ENCODE measurements at regions not wholly inside any gene's neighbourhood (a gene's known extent, or its start where the extent isn't known, plus 50 kb on each side); places are given as distances from the start of the nearest gene placed in this dataset.

DNA sequence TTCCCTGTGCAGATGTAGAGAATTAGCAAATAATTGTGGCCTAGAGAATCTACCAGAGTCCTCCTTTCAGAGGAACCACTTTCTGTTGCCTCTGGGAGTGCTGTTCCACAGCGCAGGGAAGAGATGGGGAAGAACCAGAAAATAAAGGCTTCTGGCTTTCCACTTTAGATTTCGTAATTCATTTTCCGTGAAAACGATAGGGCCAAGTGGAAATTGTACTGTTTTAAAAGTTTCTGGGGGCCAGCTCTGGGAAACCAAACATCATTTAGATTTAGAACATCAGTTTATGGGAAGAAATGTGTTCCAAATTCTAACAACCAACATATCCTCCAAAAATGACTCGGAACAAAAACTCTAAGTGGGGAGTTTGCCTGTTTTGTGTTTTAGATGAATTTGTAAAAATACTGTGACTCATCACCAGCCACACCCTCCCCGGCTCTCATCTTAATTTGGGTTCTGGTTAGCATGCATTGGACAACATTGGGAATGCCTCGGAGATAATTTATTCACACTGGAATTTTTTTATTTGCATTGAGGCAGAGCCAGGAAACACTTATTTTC, 65.2 kb upstream of the LNX1 start:
- ChIA-PET POLR2A (no interaction called here), CTCF (no interaction called here)
- no peaks in the 10 kb centered on the region for H3K36me3 Mint-ChIP-seq (ENCODE audit: low read depth)
- no peak overlapping the region for H3K27ac Mint-ChIP-seq
- H3K4me1 Mint-ChIP-seq = no peaks in the 10 kb centered on the region
- no peak overlapping the region for H3K4me3 Mint-ChIP-seq
- H3K9me3 Mint-ChIP-seq = no peaks in the 10 kb centered on the region
- no peaks in the 10 kb centered on the region for H3K27me3 Mint-ChIP-seq
- no peak for DNase-seq

DNA sequence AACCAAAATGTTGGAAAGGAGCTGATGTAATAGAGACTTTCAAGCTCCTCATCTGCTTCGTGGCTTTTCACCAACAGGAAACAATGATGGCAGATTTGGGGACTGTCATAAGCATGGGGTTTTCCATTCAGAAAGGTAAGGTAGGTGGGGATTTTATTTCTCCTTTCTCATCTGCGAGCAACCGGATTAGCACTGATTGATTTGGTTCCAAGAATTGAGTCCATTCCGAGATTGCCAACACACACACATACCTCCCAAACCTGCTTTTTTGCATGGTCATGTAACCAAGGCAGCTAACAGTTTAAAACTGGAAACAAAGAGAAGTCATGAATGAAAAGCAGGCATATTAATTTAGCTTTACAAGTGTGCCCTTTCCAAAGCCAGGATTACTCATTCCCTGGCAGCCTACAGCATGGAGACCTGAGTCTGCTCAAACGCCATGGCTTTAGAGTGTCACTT, 63.0 kb upstream of the LNX1 start:
- POLR2A ChIA-PET = no interaction called here
- CTCF ChIA-PET = no interaction called here
- Mint-ChIP-seq H3K27me3 (no peaks in the 10 kb centered on the region), H3K36me3 (ENCODE audit: low read depth) (no peaks in the 10 kb centered on the region), H3K4me1 (no peaks in the 10 kb centered on the region), H3K4me3 (no peak overlapping the region), H3K9me3 (no peaks in the 10 kb centered on the region), H3K27ac (no peak overlapping the region)
- DNase-seq = no peak

DNA sequence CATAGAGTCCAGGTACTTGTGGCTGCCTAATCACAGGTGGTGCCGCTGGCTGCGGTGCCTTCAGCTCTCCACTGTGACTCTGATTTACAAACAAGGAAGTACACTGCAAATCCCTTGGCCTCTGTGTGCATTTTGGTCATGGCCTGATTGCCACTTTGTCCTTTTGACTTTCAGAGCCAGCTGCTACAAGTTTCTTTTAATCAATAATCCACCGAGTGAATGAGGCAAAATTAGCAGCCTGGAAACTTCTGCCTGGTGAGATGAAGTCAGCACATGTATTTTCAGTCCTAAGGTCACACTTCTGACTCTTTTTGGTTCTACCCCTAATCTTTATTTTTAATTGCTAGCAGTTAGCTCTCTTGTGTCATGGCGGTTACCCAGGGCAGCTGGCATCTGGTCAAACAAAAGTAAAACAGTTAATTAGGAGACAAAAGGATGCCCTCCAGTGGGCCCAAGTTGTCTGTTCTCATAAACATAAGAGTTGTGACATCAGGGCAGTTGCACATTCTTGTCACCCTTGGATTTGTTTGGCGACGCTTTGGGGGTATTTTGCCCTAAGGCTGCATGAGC, 62.3 kb upstream of the LNX1 start:
- peaks cover 2% of the 10 kb centered on the region for H3K27me3 Mint-ChIP-seq
- H3K27ac Mint-ChIP-seq = no peak overlapping the region
- ChIA-PET CTCF (no interaction called here), POLR2A (no interaction called here)
- H3K4me3 Mint-ChIP-seq = no peak overlapping the region
- no peaks in the 10 kb centered on the region for H3K4me1 Mint-ChIP-seq
- no peak for DNase-seq
- no peaks in the 10 kb centered on the region for H3K36me3 Mint-ChIP-seq (ENCODE audit: low read depth)
- H3K9me3 Mint-ChIP-seq = no peaks in the 10 kb centered on the region

DNA sequence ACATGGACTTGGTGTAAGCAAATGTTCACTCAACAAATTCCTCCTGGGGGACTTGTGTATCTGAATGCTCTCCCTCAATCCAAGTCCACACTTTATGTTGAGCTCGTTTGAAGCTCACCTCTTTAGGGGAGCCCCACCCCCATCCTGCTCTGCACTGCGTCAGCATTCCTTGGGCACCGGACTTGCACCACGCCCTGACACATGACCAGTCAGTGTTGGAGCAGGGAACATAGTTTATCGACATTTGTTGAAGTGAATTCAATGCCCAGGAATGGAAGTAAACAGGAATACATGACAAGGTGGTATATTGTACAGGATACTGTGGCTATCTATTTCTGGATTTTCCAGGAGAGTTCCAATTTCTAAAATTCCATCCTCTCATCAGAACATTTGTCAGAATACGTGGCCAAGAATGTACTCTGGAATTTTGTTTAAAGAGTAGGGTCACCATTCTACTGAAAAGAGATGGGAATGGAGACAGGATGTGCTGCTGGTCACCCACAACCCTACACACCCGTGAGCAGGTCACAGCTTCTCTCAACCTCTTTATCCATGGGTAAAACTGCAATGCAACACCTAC, 60.0 kb upstream of the LNX1 start:
- Mint-ChIP-seq H3K9me3 (no peaks in the 10 kb centered on the region), H3K4me1 (no peaks in the 10 kb centered on the region), H3K27ac (no peak overlapping the region), H3K36me3 (ENCODE audit: low read depth) (no peaks in the 10 kb centered on the region), H3K27me3 (peaks cover 3% of the 10 kb centered on the region), H3K4me3 (no peak overlapping the region)
- DNase-seq = no peak
- CTCF ChIA-PET = no interaction called here
- POLR2A ChIA-PET = no interaction called here

DNA sequence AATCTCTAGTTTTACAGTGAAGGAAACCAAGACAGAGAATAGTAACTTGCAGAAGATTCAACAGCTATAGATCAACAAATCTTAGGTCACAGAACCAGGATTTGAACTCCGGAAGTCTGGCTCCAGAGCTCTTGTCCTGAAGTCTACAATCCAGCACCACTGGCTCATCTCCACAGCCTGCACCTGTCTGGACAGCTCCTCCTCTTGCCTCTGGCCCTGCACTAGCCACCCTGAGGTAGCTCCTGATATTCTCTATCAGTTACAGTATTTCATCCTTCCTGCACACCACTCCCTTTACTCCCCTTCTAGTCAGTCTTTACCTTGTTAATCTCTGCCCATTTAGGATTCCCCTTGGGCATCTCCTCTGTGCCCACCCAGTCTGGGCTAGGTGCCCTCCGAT, 58.1 kb upstream of the LNX1 start:
- H3K27ac Mint-ChIP-seq = no peak overlapping the region
- no peaks in the 10 kb centered on the region for H3K36me3 Mint-ChIP-seq (ENCODE audit: low read depth)
- ChIA-PET CTCF (no interaction called here), POLR2A (no interaction called here)
- DNase-seq = no peak
- H3K4me3 Mint-ChIP-seq = no peak overlapping the region
- no peaks in the 10 kb centered on the region for H3K4me1 Mint-ChIP-seq
- peaks cover 3% of the 10 kb centered on the region for H3K27me3 Mint-ChIP-seq
- no peaks in the 10 kb centered on the region for H3K9me3 Mint-ChIP-seq

DNA sequence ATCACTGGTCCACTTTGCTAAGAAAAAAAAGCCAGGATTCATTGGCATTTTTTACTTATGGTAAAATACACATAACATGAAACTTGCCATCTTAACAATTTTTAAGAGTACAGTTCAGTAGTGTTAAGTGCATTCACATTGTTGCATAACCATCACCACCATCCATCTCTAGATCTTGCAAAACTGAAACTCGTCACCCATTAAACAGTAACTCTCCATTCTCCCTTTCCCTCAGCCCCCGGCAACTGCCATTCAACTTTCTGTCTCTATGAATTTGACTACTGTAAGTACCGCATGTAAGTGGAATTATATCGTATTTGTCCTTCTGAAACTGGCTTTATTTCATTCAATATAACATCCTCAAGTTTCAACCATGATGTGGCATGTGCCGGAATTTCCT, 56.3 kb upstream of the LNX1 start:
- H3K27me3 Mint-ChIP-seq = peaks cover 3% of the 10 kb centered on the region
- no peak overlapping the region for H3K27ac Mint-ChIP-seq
- CTCF ChIA-PET = no interaction called here
- POLR2A ChIA-PET = no interaction called here
- no peaks in the 10 kb centered on the region for H3K9me3 Mint-ChIP-seq
- no peak for DNase-seq
- no peak overlapping the region for H3K4me3 Mint-ChIP-seq
- H3K36me3 Mint-ChIP-seq (ENCODE audit: low read depth) = no peaks in the 10 kb centered on the region
- no peaks in the 10 kb centered on the region for H3K4me1 Mint-ChIP-seq

DNA sequence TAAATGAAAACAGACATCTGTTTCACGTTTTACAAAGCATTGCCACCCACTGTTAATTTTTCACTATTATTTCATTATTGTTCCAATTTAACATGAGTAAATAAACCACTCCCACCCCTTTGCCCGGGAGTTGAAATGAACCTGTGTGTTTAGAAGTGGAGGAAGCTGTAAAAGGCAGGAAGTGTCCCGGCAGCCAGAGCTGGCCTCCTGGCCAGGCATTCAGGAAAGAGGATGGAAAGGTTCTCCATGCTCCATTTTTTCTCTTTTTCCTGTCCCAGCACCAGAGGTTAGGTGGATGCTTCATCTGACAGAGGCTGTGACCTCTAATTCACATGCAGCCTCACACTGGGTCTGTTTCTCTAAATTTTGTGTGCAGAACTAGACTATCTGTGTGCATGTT, 55.5 kb upstream of the LNX1 start:
- ChIA-PET CTCF (no interaction called here), POLR2A (no interaction called here)
- no peaks in the 10 kb centered on the region for H3K4me1 Mint-ChIP-seq
- no peak overlapping the region for H3K4me3 Mint-ChIP-seq
- H3K9me3 Mint-ChIP-seq = no peaks in the 10 kb centered on the region
- DNase-seq = no peak
- H3K27me3 Mint-ChIP-seq = peaks cover 3% of the 10 kb centered on the region
- H3K27ac Mint-ChIP-seq = no peak overlapping the region
- H3K36me3 Mint-ChIP-seq (ENCODE audit: low read depth) = no peaks in the 10 kb centered on the region

DNA sequence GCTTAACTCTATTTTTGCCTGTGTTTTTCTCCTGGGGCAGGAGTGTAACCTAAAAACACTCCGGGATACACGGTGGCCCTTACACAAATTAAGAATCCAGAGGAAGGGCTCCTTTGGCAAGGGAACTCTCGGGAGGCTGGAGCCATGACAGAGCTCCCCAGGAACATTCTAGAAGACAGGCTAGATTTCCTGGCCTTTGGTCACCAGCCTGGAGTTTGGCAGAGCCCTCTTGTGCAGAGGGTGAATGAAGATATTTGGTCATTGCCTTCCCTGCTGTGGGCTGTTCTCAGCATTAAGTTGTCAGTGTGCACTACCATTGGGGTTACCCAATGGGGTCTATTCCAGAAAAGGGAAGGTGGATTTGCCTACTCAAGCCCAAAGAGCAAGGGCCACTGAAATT, 53.8 kb upstream of the LNX1 start:
- ChIA-PET CTCF (no interaction called here), POLR2A (no interaction called here)
- Mint-ChIP-seq H3K4me1 (no peaks in the 10 kb centered on the region), H3K27me3 (peaks cover 3% of the 10 kb centered on the region), H3K27ac (no peak overlapping the region), H3K36me3 (ENCODE audit: low read depth) (no peaks in the 10 kb centered on the region), H3K4me3 (no peak overlapping the region), H3K9me3 (no peaks in the 10 kb centered on the region)
- DNase-seq = no peak

DNA sequence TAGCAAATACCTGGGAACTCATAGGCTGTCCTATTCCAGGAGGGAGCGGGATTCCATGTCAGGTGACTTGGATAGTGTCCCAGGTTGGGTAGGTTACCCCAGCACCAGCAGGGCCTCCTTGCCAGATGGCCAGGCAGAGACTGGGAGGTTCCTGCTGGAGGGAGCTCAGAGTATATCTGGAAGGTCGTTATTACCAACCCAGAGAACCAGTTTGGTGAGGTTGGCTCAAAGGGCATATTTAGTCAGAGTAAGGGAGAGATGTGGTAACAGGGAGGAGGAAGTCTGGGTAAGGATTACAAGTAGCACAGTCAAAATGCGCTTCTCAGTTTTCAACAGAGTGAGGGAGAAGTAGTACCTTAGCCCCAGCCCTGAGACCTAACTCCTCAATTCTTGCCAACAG, 53.3 kb upstream of the LNX1 start:
- ChIA-PET POLR2A (no interaction called here), CTCF (no interaction called here)

More for the DNA sequence above, 53.3 kb upstream of the LNX1 start:
- H3K4me1 Mint-ChIP-seq = no peaks in the 10 kb centered on the region
- no peak for DNase-seq
- H3K27ac Mint-ChIP-seq = no peak overlapping the region
- H3K27me3 Mint-ChIP-seq = peaks cover 3% of the 10 kb centered on the region
- no peaks in the 10 kb centered on the region for H3K9me3 Mint-ChIP-seq
- no peaks in the 10 kb centered on the region for H3K36me3 Mint-ChIP-seq (ENCODE audit: low read depth)
- no peak overlapping the region for H3K4me3 Mint-ChIP-seq
